ENCODE measurements at regions not wholly inside any gene's neighbourhood (a gene's known extent, or its start where the extent isn't known, plus 50 kb on each side); places are given as distances from the start of the nearest gene placed in this dataset.

- TF ChIP-seq POLR2A (IDR thresholded peaks at IDR 0.05; ENCODE audit: low read depth) (no peak), EP300 (IDR thresholded peaks at IDR 0.05) (no peak)
These were observed 416.6 kb upstream of the PMFBP1 start for GRCh38 chr16:72588551-72588950.

Measured in esophagus muscularis mucosa (tissue), 2 donors.